ENCODE measurements at regions not wholly inside any gene's neighbourhood (a gene's known extent, or its start where the extent isn't known, plus 50 kb on each side); places are given as distances from the start of the nearest gene placed in this dataset.

- H3K79me1 ChIP-seq (ENCODE audit: low read depth, low read length) = no peaks in the 10 kb centered on the region
- H2AFZ ChIP-seq (ENCODE audit: low read length) = no peak overlapping the region
- WGBS, 2 donors (ENCODE audit: extremely low coverage in 2 of 2, insufficient read length in 2 of 2, insufficient replicate concordance in 1 of 2) = no CpG with 5 or more reads among the region's 4 CpGs
- H4K8ac ChIP-seq (ENCODE audit: low read depth, low read length) = no peak overlapping the region
- H3K9me3 ChIP-seq (replicated peaks in 1 of 2; ENCODE audit: control insufficient read depth in 2 of 2, insufficient read depth in 1 of 2, low read depth in 1 of 2, low read length in 2 of 2) = peaks cover 0 to 4% of the 10 kb centered on the region in 2 donors
- no peak overlapping the region for H3K9ac ChIP-seq (ENCODE audit: low read depth, low read length, poor library complexity)
- no peaks in the 10 kb centered on the region for H3K36me3 ChIP-seq (replicated peaks in 1 of 2; ENCODE audit: control insufficient read depth in 2 of 2, insufficient read depth in 2 of 2, low read length in 2 of 2)
- H4K91ac ChIP-seq (ENCODE audit: low read depth, low read length, poor library complexity) = no peak overlapping the region
- H3K4me1 ChIP-seq (ENCODE audit: control insufficient read depth in 2 of 2, insufficient read depth in 1 of 2, low read depth in 1 of 2, low read length in 2 of 2) = peaks cover 10 to 11% of the 10 kb centered on the region in 2 donors
- no peak overlapping the region for H3K14ac ChIP-seq (ENCODE audit: low read length)
- H2BK12ac ChIP-seq (ENCODE audit: low read length) = no peak overlapping the region
- no peak overlapping the region for H2BK5ac ChIP-seq (ENCODE audit: low read length)
- no peak for DNase-seq (ENCODE audit: low spot score)
- no peaks in the 10 kb centered on the region for H3K27me3 ChIP-seq (ENCODE audit: control insufficient read depth in 3 of 3, insufficient read depth in 3 of 3, low read depth in 1 of 3, low read length in 3 of 3)
- H3K27ac ChIP-seq (replicated peaks; ENCODE audit: low read length) = no peak overlapping the region
- no peak overlapping the region for H2BK15ac ChIP-seq (ENCODE audit: low read length)
- no peak overlapping the region for H3K4ac ChIP-seq (ENCODE audit: low read length)
- H3K23ac ChIP-seq (ENCODE audit: low read depth, low read length, poor library complexity) = no peak overlapping the region
- H2BK120ac ChIP-seq (ENCODE audit: low read depth, low read length) = no peak overlapping the region
- H3K4me2 ChIP-seq (ENCODE audit: insufficient read depth, low read length, poor library complexity, severe bottlenecking) = no peak overlapping the region
- peak overlapping the region; percentile 27 for H3K18ac ChIP-seq (ENCODE audit: low read length)
- no peak overlapping the region for H3K4me3 ChIP-seq (ENCODE audit: low read length in 2 of 2)
- no peak overlapping the region for H2AK5ac ChIP-seq (ENCODE audit: low read depth, low read length)
Measured at GRCh38 chr17:77300016-77300686, 159.4 kb downstream of the SEC14L1 start.

GRCh38 chr17:77301694-77302266 is 161.0 kb downstream of the SEC14L1 start:
- Histone ChIP-seq H3K36me3 (replicated peaks in 1 of 2; ENCODE audit: control insufficient read depth in 2 of 2, insufficient read depth in 2 of 2, low read length in 2 of 2) (no peaks in the 10 kb centered on the region), H3K9ac (ENCODE audit: low read depth, low read length, poor library complexity) (no peak overlapping the region), H3K4me1 (ENCODE audit: control insufficient read depth in 2 of 2, insufficient read depth in 1 of 2, low read depth in 1 of 2, low read length in 2 of 2) (peaks cover 7 to 11% of the 10 kb centered on the region in 2 donors), H3K4me2 (ENCODE audit: insufficient read depth, low read length, poor library complexity, severe bottlenecking) (no peak overlapping the region), H4K8ac (ENCODE audit: low read depth, low read length) (no peak overlapping the region), H4K91ac (ENCODE audit: low read depth, low read length, poor library complexity) (no peak overlapping the region), H2AK5ac (ENCODE audit: low read depth, low read length) (no peak overlapping the region), H3K9me3 (replicated peaks in 1 of 2; ENCODE audit: control insufficient read depth in 2 of 2, insufficient read depth in 1 of 2, low read depth in 1 of 2, low read length in 2 of 2) (peaks cover 0 to 4% of the 10 kb centered on the region in 2 donors), H3K27me3 (ENCODE audit: control insufficient read depth in 3 of 3, insufficient read depth in 3 of 3, low read depth in 1 of 3, low read length in 3 of 3) (no peaks in the 10 kb centered on the region), H2AFZ (ENCODE audit: low read length) (no peak overlapping the region), H2BK5ac (ENCODE audit: low read length) (no peak overlapping the region), H2BK12ac (ENCODE audit: low read length) (no peak overlapping the region), H3K27ac (replicated peaks; ENCODE audit: low read length) (no peak overlapping the region), H3K14ac (ENCODE audit: low read length) (no peak overlapping the region), H2BK15ac (ENCODE audit: low read length) (no peak overlapping the region), H3K18ac (ENCODE audit: low read length) (peak overlapping the region; percentile 21), H3K23ac (ENCODE audit: low read depth, low read length, poor library complexity) (no peak overlapping the region), H3K4ac (ENCODE audit: low read length) (no peak overlapping the region), H2BK120ac (ENCODE audit: low read depth, low read length) (no peak overlapping the region), H3K79me1 (ENCODE audit: low read depth, low read length) (no peaks in the 10 kb centered on the region), H3K4me3 (ENCODE audit: low read length in 2 of 2) (no peak overlapping the region)
- DNase-seq (ENCODE audit: low spot score) = no peak
- WGBS, 2 donors (ENCODE audit: extremely low coverage in 2 of 2, insufficient read length in 2 of 2, insufficient replicate concordance in 1 of 2) = no CpG with 5 or more reads among the region's 8 CpGs

GRCh38 chr17:77302682-77303081 is 161.9 kb downstream of the SEC14L1 start:
- Histone ChIP-seq H2BK12ac (ENCODE audit: low read length) (no peak overlapping the region), H3K27ac (replicated peaks; ENCODE audit: low read length) (no peak overlapping the region), H2AK5ac (ENCODE audit: low read depth, low read length) (no peak overlapping the region), H3K27me3 (ENCODE audit: control insufficient read depth in 3 of 3, insufficient read depth in 3 of 3, low read depth in 1 of 3, low read length in 3 of 3) (no peaks in the 10 kb centered on the region), H3K36me3 (replicated peaks in 1 of 2; ENCODE audit: control insufficient read depth in 2 of 2, insufficient read depth in 2 of 2, low read length in 2 of 2) (no peaks in the 10 kb centered on the region), H3K23ac (ENCODE audit: low read depth, low read length, poor library complexity) (no peak overlapping the region), H3K9ac (ENCODE audit: low read depth, low read length, poor library complexity) (no peak overlapping the region), H3K79me1 (ENCODE audit: low read depth, low read length) (no peaks in the 10 kb centered on the region), H3K4me2 (ENCODE audit: insufficient read depth, low read length, poor library complexity, severe bottlenecking) (no peak overlapping the region), H2BK5ac (ENCODE audit: low read length) (no peak overlapping the region), H3K4me3 (ENCODE audit: low read length in 2 of 2) (no peak overlapping the region), H3K9me3 (replicated peaks in 1 of 2; ENCODE audit: control insufficient read depth in 2 of 2, insufficient read depth in 1 of 2, low read depth in 1 of 2, low read length in 2 of 2) (peaks cover 0 to 4% of the 10 kb centered on the region in 2 donors), H3K4ac (ENCODE audit: low read length) (no peak overlapping the region), H4K8ac (ENCODE audit: low read depth, low read length) (no peak overlapping the region), H3K4me1 (ENCODE audit: control insufficient read depth in 2 of 2, insufficient read depth in 1 of 2, low read depth in 1 of 2, low read length in 2 of 2) (peaks cover 7 to 15% of the 10 kb centered on the region in 2 donors), H3K14ac (ENCODE audit: low read length) (no peak overlapping the region), H2BK15ac (ENCODE audit: low read length) (no peak overlapping the region), H2BK120ac (ENCODE audit: low read depth, low read length) (no peak overlapping the region), H3K18ac (ENCODE audit: low read length) (peak overlapping the region; percentile 78), H4K91ac (ENCODE audit: low read depth, low read length, poor library complexity) (no peak overlapping the region), H2AFZ (ENCODE audit: low read length) (no peak overlapping the region)
- no peak for DNase-seq (ENCODE audit: low spot score)
- WGBS, 2 donors (ENCODE audit: extremely low coverage in 2 of 2, insufficient read length in 2 of 2, insufficient replicate concordance in 1 of 2) = no CpG with 5 or more reads among the region's 8 CpGs

- DNase-seq (ENCODE audit: low spot score) = no peak
- Histone ChIP-seq H2AFZ (ENCODE audit: low read length) (no peak overlapping the region), H2AK5ac (ENCODE audit: low read depth, low read length) (no peak overlapping the region), H4K91ac (ENCODE audit: low read depth, low read length, poor library complexity) (no peak overlapping the region), H2BK120ac (ENCODE audit: low read depth, low read length) (no peak overlapping the region), H3K4ac (ENCODE audit: low read length) (no peak overlapping the region), H3K23ac (ENCODE audit: low read depth, low read length, poor library complexity) (no peak overlapping the region), H3K9ac (ENCODE audit: low read depth, low read length, poor library complexity) (no peak overlapping the region), H2BK5ac (ENCODE audit: low read length) (no peak overlapping the region), H4K8ac (ENCODE audit: low read depth, low read length) (no peak overlapping the region), H2BK12ac (ENCODE audit: low read length) (no peak overlapping the region), H3K36me3 (replicated peaks in 1 of 2; ENCODE audit: control insufficient read depth in 2 of 2, insufficient read depth in 2 of 2, low read length in 2 of 2) (no peaks in the 10 kb centered on the region), H3K9me3 (replicated peaks in 1 of 2; ENCODE audit: control insufficient read depth in 2 of 2, insufficient read depth in 1 of 2, low read depth in 1 of 2, low read length in 2 of 2) (peaks cover 0 to 4% of the 10 kb centered on the region in 2 donors), H3K4me1 (ENCODE audit: control insufficient read depth in 2 of 2, insufficient read depth in 1 of 2, low read depth in 1 of 2, low read length in 2 of 2) (peaks cover 7 to 15% of the 10 kb centered on the region in 2 donors), H2BK15ac (ENCODE audit: low read length) (no peak overlapping the region), H3K79me1 (ENCODE audit: low read depth, low read length) (no peaks in the 10 kb centered on the region), H3K4me2 (ENCODE audit: insufficient read depth, low read length, poor library complexity, severe bottlenecking) (no peak overlapping the region), H3K4me3 (ENCODE audit: low read length in 2 of 2) (no peak overlapping the region), H3K18ac (ENCODE audit: low read length) (no peak overlapping the region), H3K27me3 (ENCODE audit: control insufficient read depth in 3 of 3, insufficient read depth in 3 of 3, low read depth in 1 of 3, low read length in 3 of 3) (no peaks in the 10 kb centered on the region), H3K27ac (replicated peaks; ENCODE audit: low read length) (no peak overlapping the region), H3K14ac (ENCODE audit: low read length) (no peak overlapping the region)
- no CpG with 5 or more reads among the region's 6 CpGs for WGBS, 2 donors (ENCODE audit: extremely low coverage in 2 of 2, insufficient read length in 2 of 2, insufficient replicate concordance in 1 of 2)
Measured at GRCh38 chr17:77303620-77304019, 162.9 kb downstream of the SEC14L1 start.
